AG04449 (cell line): ENCODE measurements at regions not wholly inside any gene's neighbourhood (a gene's known extent, or its start where the extent isn't known, plus 50 kb on each side); places are given as distances from the start of the nearest gene placed in this dataset.

Source experiments
- CTCF ChIA-PET: fragments of 350-600 bp; formaldehyde crosslinking; extraction: SDS; loops from one replicate; lab custom pipeline; 2021; ENCODE audit warnings: antibody characterized with exemption; lab: Yijun Ruan, JAX
- POLR2A ChIA-PET: fragments of 400-600, 350-600 bp; formaldehyde crosslinking; extraction: SDS; loops from one replicate; lab custom pipeline; 2020; ENCODE audit warnings: antibody characterized with exemption, inconsistent platforms; lab: Yijun Ruan, JAX
- DNase-seq: peaks from one replicate; pipeline ENCODE4 v3.0.0-alpha.2; 2010; ENCODE audit warnings: low read depth, low spot score
- H3K4me3 ChIP-seq: 2 replicates; pipeline ENCODE4 v1.5.1; 2011; ENCODE audit warnings: low read depth, mild to moderate bottlenecking, control low read depth, low read length
- CTCF ChIP-seq: IDR thresholded peaks from one replicate; pipeline ENCODE4 v1.5.1; 2011; ENCODE audit warnings: mild to moderate bottlenecking, moderate library complexity, low read length, control low read depth, inconsistent platforms; ENCODE audit not compliant: insufficient read depth; ENCODE audit errors: missing control alignments

- POLR2A ChIA-PET, result no interaction called here
- CTCF ChIA-PET, result no interaction called here
- H3K4me3 ChIP-seq, result no peak overlapping the region
- no peak for DNase-seq
- no peak for TF ChIP-seq CTCF
Observed at GRCh38 chr11:30788849-30789248, 202.7 kb upstream of the MPPED2 start.

GRCh38 chr11:30786256-30787110, 200.3 kb upstream of the MPPED2 start:
- no peak for DNase-seq
- CTCF ChIA-PET, result no interaction called here
- no peak overlapping the region for H3K4me3 ChIP-seq
- POLR2A ChIA-PET, result no interaction called here
- TF ChIP-seq CTCF, result no peak

GRCh38 chr11:30778596-30778995, 192.4 kb upstream of the MPPED2 start:
- no peak for DNase-seq
- H3K4me3 ChIP-seq, result no peak overlapping the region
- ChIA-PET POLR2A (no interaction called here), CTCF (no interaction called here)
- no peak for TF ChIP-seq CTCF

- H3K4me3 ChIP-seq, result no peak overlapping the region
- DNase-seq, result no peak
Observed at GRCh38 chr11:30775233-30775522, 189.0 kb upstream of the MPPED2 start.

GRCh38 chr11:30774496-30775232, 188.5 kb upstream of the MPPED2 start:
- POLR2A ChIA-PET, result no interaction called here
- TF ChIP-seq CTCF, result no peak
- H3K4me3 ChIP-seq, result no peak overlapping the region
- CTCF ChIA-PET, result no interaction called here
- DNase-seq, result no peak

More at GRCh38 chr11:30775233-30775522, 189.0 kb upstream of the MPPED2 start:
- POLR2A ChIA-PET, result no interaction called here
- no peak for TF ChIP-seq CTCF
- CTCF ChIA-PET, result no interaction called here

GRCh38 chr11:30772908-30773307, 186.8 kb upstream of the MPPED2 start:
- no peak for TF ChIP-seq CTCF
- no peak for DNase-seq
- ChIA-PET CTCF (no interaction called here), POLR2A (no interaction called here)
- H3K4me3 ChIP-seq, result no peak overlapping the region
